SU-DHL-6 (cell line): ENCODE measurements at regions not wholly inside any gene's neighbourhood (a gene's known extent, or its start where the extent isn't known, plus 50 kb on each side); places are given as distances from the start of the nearest gene placed in this dataset.

ENCODE experiments used
- H2AFZ ChIP-seq: fragments of 200-600 bp; sonication (generic); 2 replicates; pipeline ENCODE4 v1.6.1; 2014; ENCODE audit warnings: low read depth, mild to moderate bottlenecking, moderate library complexity, mixed read lengths, antibody characterized with exemption, low read length; ENCODE audit not compliant: severe bottlenecking
- H3F3A ChIP-seq: fragments of 200-600 bp; shearing (Covaris generic); 2 replicates; pipeline ENCODE4 v1.6.0; 2016; ENCODE audit warnings: antibody characterized with exemption, mild to moderate bottlenecking; ENCODE audit not compliant: insufficient read depth
- H3K27ac ChIP-seq: fragments of 200-600 bp; sonication (generic); 2 replicates; pipeline ENCODE4 v1.5.1; 2016; ENCODE audit warnings: low read depth, mild to moderate bottlenecking, low read length, moderate library complexity, mixed read lengths
- H3K27me3 ChIP-seq: fragments of 200-600 bp; sonication (generic), shearing (Covaris generic); 2 replicates; pipeline ENCODE4 v1.6.0; 2014; ENCODE audit warnings: mild to moderate bottlenecking, low read length
- H3K36me3 ChIP-seq: fragments of 200-600 bp; sonication (generic); 2 replicates; pipeline ENCODE4 v1.6.1; 2014; ENCODE audit warnings: mild to moderate bottlenecking, low read length, mixed read lengths
- H3K4me2 ChIP-seq: fragments of 300-600, 200-600 bp; shearing (Covaris generic), sonication (generic); 2 replicates; pipeline ENCODE4 v1.6.0; 2014; ENCODE audit warnings: low read length, low read depth, mild to moderate bottlenecking; ENCODE audit not compliant: poor library complexity, severe bottlenecking
- H3K4me3 ChIP-seq: fragments of 200-600 bp; sonication (generic); 2 replicates; pipeline ENCODE4 v1.5.1; 2014; ENCODE audit warnings: antibody characterized with exemption, low read length, mild to moderate bottlenecking, mixed read lengths; ENCODE audit not compliant: insufficient read depth, poor library complexity, severe bottlenecking
- H3K79me2 ChIP-seq: fragments of 200-600 bp; sonication (generic); 2 replicates; pipeline ENCODE4 v1.6.1; 2014; ENCODE audit warnings: mild to moderate bottlenecking, low read length, moderate library complexity; ENCODE audit not compliant: insufficient read depth
- H3K9ac ChIP-seq: fragments of 200-600 bp; sonication (generic); 2 replicates; pipeline ENCODE4 v1.7.0; 2014; ENCODE audit warnings: mild to moderate bottlenecking, low read length
- H3K9me2 ChIP-seq: fragments of 200-600 bp; sonication (generic); replicated peaks from 2 replicates; pipeline ENCODE4 v1.6.1; 2014; ENCODE audit warnings: low read length; ENCODE audit not compliant: insufficient read depth
- H3K9me3 ChIP-seq: fragments of 200-600 bp; sonication (generic); 2 replicates; pipeline ENCODE4 v1.6.1; 2014; ENCODE audit warnings: low read length, mixed read lengths; ENCODE audit not compliant: insufficient read depth
- H4K20me1 ChIP-seq: fragments of 200-600 bp; sonication (generic); 2 replicates; pipeline ENCODE4 v1.6.1; 2014; ENCODE audit warnings: low read depth, mild to moderate bottlenecking, antibody characterized with exemption, low read length, moderate library complexity, mixed read lengths
- CTCF ChIP-seq: fragments of 200-600 bp; sonication (generic); IDR thresholded peaks from one replicate; pipeline ENCODE4 v1.5.1; 2017; ENCODE audit warnings: antibody characterized with exemption, mild to moderate bottlenecking, low read length, moderate library complexity; ENCODE audit not compliant: insufficient read depth, poor library complexity, severe bottlenecking
- EZH2phosphoT487 ChIP-seq: fragments of 200-600 bp; sonication (generic), shearing (Covaris generic); conservative IDR thresholded peaks from 2 replicates; pipeline ENCODE4 v1.6.1; 2018; ENCODE audit warnings: mild to moderate bottlenecking, antibody characterized with exemption, low read length, moderate library complexity, mixed read lengths

- Histone ChIP-seq H3K79me2 (no peaks in the 10 kb centered on the region), H3K36me3 (no peaks in the 10 kb centered on the region), H3K9ac (no peak overlapping the region), H4K20me1 (no peaks in the 10 kb centered on the region), H3K27me3 (no peaks in the 10 kb centered on the region), H3K9me2 (no peaks in the 10 kb centered on the region), H3K27ac (no peak overlapping the region), H3K9me3 (no peaks in the 10 kb centered on the region), H3K4me3 (no peak overlapping the region), H2AFZ (no peak overlapping the region), H3F3A (no peaks in the 10 kb centered on the region), H3K4me2 (no peak overlapping the region)
- no peak for TF ChIP-seq CTCF
- no peak for TF ChIP-seq EZH2phosphoT487
Measured at GRCh38 chr10:44063686-44064085, 321.2 kb downstream of the CXCL12 start.

- Histone ChIP-seq H2AFZ (no peak overlapping the region), H3K79me2 (no peaks in the 10 kb centered on the region), H3K27me3 (no peaks in the 10 kb centered on the region), H3K9me2 (no peaks in the 10 kb centered on the region), H3K9me3 (no peaks in the 10 kb centered on the region), H3K27ac (no peak overlapping the region), H3K4me2 (no peak overlapping the region), H3K4me3 (no peak overlapping the region), H3F3A (no peaks in the 10 kb centered on the region), H3K9ac (no peak overlapping the region), H4K20me1 (no peaks in the 10 kb centered on the region), H3K36me3 (no peaks in the 10 kb centered on the region)
- TF ChIP-seq CTCF (no peak), EZH2phosphoT487 (no peak)
Measured at GRCh38 chr10:44060719-44061118, 324.2 kb downstream of the CXCL12 start.

GRCh38 chr10:44060221-44060620 lies 324.7 kb downstream of the CXCL12 start:
- TF ChIP-seq CTCF (no peak), EZH2phosphoT487 (no peak)
- H3K27ac ChIP-seq: no peak overlapping the region
- no peak overlapping the region for H2AFZ ChIP-seq
- no peak overlapping the region for H3K9ac ChIP-seq
- H4K20me1 ChIP-seq: no peaks in the 10 kb centered on the region
- no peaks in the 10 kb centered on the region for H3K9me2 ChIP-seq
- no peaks in the 10 kb centered on the region for H3F3A ChIP-seq
- H3K36me3 ChIP-seq: no peaks in the 10 kb centered on the region
- H3K4me2 ChIP-seq: no peak overlapping the region
- no peaks in the 10 kb centered on the region for H3K27me3 ChIP-seq
- H3K9me3 ChIP-seq: no peaks in the 10 kb centered on the region
- H3K4me3 ChIP-seq: no peak overlapping the region
- no peaks in the 10 kb centered on the region for H3K79me2 ChIP-seq
